ENCODE measurements at regions not wholly inside any gene's neighbourhood (a gene's known extent, or its start where the extent isn't known, plus 50 kb on each side); places are given as distances from the start of the nearest gene placed in this dataset.

DNA sequence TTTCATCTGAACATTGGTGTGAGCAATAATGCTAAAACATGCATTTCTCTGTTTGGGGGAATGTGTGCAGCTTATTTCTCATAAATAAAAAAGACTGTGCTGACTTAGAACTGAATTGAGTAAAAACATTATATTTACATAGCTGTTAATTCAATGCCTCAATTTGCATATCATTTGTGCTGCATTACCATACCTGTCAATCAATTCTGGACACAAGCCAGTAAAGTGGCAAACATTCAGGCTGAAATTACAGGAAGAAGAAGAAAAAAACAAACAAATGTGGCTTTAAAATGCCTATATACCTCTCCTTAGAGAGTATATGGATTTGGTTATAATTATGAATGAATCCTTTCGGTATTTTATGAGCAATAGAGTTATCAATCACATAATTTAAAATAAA lies 380.1 kb upstream of the GBE1 start:
- Histone ChIP-seq H3K9me3 (ENCODE audit: control insufficient read depth, insufficient read depth, low read length) (no peaks in the 10 kb centered on the region), H3K4me1 (ENCODE audit: control insufficient read depth, insufficient read depth, low read length) (no peaks in the 10 kb centered on the region), H3K36me3 (ENCODE audit: control insufficient read depth, insufficient read depth, low read length) (no peaks in the 10 kb centered on the region), H3K4me3 (ENCODE audit: low read depth, low read length) (no peak overlapping the region), H3K27ac (ENCODE audit: low read depth, low read length) (no peak overlapping the region), H3K27me3 (ENCODE audit: control insufficient read depth, insufficient read depth, low read length) (no peaks in the 10 kb centered on the region)
- WGBS (ENCODE audit: insufficient coverage) = no CpG with 5 or more reads among the region's 1 CpG
- peak in 1 of 6 donors; percentile 60 for DNase-seq (ENCODE audit: low read depth in 4 of 6, low spot score in 6 of 6)

DNA sequence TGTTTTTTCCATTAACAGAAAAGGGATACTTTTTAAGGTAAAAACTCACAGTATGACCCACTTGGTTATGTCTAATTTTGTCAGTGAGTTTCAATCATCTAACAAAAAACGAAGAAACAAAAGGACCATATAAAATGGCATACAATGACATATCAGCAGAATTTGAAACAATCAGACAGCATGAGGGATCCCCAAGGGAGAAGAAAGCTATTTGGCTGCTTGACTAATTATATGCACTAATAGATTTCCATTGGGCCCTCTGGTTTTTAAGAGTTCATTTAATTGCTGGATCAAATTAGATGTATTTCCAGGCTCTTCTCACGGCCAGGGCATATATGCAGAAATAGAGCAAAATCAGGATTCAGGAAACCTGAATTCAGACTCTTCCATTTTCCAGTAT lies 376.4 kb upstream of the GBE1 start:
- Histone ChIP-seq H3K27ac (ENCODE audit: low read depth, low read length) (no peak overlapping the region), H3K27me3 (ENCODE audit: control insufficient read depth, insufficient read depth, low read length) (no peaks in the 10 kb centered on the region), H3K4me1 (ENCODE audit: control insufficient read depth, insufficient read depth, low read length) (no peaks in the 10 kb centered on the region), H3K4me3 (ENCODE audit: low read depth, low read length) (no peak overlapping the region), H3K9me3 (ENCODE audit: control insufficient read depth, insufficient read depth, low read length) (no peaks in the 10 kb centered on the region), H3K36me3 (ENCODE audit: control insufficient read depth, insufficient read depth, low read length) (no peaks in the 10 kb centered on the region)
- WGBS (ENCODE audit: insufficient coverage) = no CpG with 5 or more reads among the region's 2 CpGs
- peak in 1 of 6 donors; percentile 87 for DNase-seq (ENCODE audit: low read depth in 4 of 6, low spot score in 6 of 6)

DNA sequence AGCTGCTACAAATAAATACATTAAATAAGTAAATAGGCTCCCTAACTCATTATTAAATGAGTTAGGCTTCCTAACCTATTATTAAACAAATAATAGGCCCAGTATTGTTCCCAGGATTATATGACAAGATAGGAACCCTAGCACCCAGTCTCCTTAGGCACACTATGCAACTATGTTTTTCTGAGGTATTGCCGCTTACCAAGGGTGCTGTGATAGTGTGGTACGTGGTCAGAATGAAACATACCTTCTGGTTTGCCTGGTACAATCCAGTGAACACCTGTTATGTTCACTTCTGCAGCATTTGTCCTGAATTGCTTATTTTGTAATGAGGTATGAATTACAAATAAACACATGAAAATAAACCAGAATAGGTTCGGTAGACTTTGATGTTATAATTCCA lies 375.6 kb upstream of the GBE1 start:
- WGBS (ENCODE audit: insufficient coverage) = 93% methylated on average over 2 of the region's 3 CpGs
- H3K4me1 ChIP-seq (ENCODE audit: control insufficient read depth, insufficient read depth, low read length) = no peaks in the 10 kb centered on the region

DNA sequence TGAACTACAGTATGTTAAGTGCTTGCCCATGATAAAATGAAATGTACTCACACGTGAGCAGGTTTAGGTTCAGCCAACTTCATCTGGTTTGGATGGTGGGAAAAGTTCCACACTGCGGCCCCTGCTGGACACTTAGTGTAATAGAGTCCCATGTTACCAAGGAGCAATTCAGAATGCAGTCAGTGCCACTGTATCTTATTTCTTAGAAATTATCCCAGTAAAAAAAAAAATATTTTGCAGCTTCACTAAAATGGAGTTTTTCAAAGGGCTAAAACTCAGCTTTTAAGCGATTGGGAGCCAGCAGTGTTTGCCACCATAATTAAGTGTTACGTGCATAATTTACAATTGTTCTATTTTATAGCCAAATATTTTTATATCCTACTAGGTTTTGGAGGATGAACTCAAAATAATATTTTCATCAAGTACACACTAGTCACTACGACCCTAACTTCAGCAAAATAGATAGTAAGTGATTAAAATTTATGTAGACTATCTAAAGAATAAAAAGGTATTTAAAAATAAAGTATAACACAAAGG lies 371.7 kb upstream of the GBE1 start:
- peaks cover 3% of the 10 kb centered on the region for H3K4me1 ChIP-seq (ENCODE audit: control insufficient read depth, insufficient read depth, low read length)
- DNase-seq (ENCODE audit: low read depth in 4 of 6, low spot score in 6 of 6) = peak in 3 of 6 donors; percentile 26 to 74 (median 70)
- WGBS (ENCODE audit: insufficient coverage) = no CpG with 5 or more reads among the region's 5 CpGs
- no peaks in the 10 kb centered on the region for H3K27me3 ChIP-seq (ENCODE audit: control insufficient read depth, insufficient read depth, low read length)
- no peak overlapping the region for H3K4me3 ChIP-seq (ENCODE audit: low read depth, low read length)
- no peak overlapping the region for H3K27ac ChIP-seq (ENCODE audit: low read depth, low read length)
- no peaks in the 10 kb centered on the region for H3K36me3 ChIP-seq (ENCODE audit: control insufficient read depth, insufficient read depth, low read length)
- no peaks in the 10 kb centered on the region for H3K9me3 ChIP-seq (ENCODE audit: control insufficient read depth, insufficient read depth, low read length)

More for the DNA sequence above, 375.6 kb upstream of the GBE1 start:
- no peak overlapping the region for H3K4me3 ChIP-seq (ENCODE audit: low read depth, low read length)
- no peak overlapping the region for H3K27ac ChIP-seq (ENCODE audit: low read depth, low read length)
- no peaks in the 10 kb centered on the region for H3K9me3 ChIP-seq (ENCODE audit: control insufficient read depth, insufficient read depth, low read length)
- no peaks in the 10 kb centered on the region for H3K27me3 ChIP-seq (ENCODE audit: control insufficient read depth, insufficient read depth, low read length)
- no peaks in the 10 kb centered on the region for H3K36me3 ChIP-seq (ENCODE audit: control insufficient read depth, insufficient read depth, low read length)
- DNase-seq (ENCODE audit: low read depth in 4 of 6, low spot score in 6 of 6) = no peak

DNA sequence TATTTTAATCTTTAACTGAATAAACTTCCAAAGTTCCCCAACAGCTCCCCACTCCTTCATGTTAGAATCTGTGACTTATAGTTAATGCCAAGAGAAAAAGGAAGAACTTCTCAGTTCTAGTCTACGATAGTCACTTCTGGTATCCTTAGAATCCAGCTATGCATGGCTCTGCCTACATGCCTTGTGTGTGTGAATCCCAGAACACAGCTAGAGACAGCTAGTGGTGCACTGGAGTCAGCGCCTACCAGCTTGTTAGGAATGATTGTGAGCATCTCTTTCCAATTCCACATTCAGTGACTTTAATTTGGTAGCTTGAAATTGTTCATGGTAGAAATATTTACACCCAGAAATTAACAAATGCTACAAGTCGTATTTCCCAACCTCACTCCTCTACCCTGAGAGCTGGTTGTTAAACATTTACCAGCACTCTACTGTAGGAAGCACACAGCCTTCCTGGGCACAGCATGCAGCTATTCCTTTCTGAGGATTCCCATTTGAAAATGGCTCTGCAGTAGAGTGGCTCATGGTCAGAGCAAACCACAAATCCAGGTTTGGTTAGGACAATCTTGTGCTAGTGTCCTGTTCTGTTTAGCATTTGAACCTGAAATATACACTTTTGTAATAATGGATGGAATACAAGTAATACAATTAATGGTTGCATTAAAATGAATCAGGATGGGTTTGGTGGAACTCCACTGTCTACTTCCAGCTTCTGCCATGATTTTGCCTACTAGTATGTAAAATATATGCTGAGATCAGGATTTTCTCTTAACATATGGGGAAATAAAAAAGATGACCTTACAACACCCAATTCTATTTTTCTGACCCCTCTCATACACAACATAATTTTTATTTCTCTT lies 371.0 kb upstream of the GBE1 start:
- 80% methylated on average over 1 of the region's 3 CpGs for WGBS (ENCODE audit: insufficient coverage)
- H3K27me3 ChIP-seq (ENCODE audit: control insufficient read depth, insufficient read depth, low read length) = no peaks in the 10 kb centered on the region
- no peak for DNase-seq (ENCODE audit: low read depth in 4 of 6, low spot score in 6 of 6)
- H3K36me3 ChIP-seq (ENCODE audit: control insufficient read depth, insufficient read depth, low read length) = no peaks in the 10 kb centered on the region
- H3K4me1 ChIP-seq (ENCODE audit: control insufficient read depth, insufficient read depth, low read length) = peaks cover 8% of the 10 kb centered on the region
- no peak overlapping the region for H3K4me3 ChIP-seq (ENCODE audit: low read depth, low read length)
- H3K9me3 ChIP-seq (ENCODE audit: control insufficient read depth, insufficient read depth, low read length) = no peaks in the 10 kb centered on the region
- no peak overlapping the region for H3K27ac ChIP-seq (ENCODE audit: low read depth, low read length)

DNA sequence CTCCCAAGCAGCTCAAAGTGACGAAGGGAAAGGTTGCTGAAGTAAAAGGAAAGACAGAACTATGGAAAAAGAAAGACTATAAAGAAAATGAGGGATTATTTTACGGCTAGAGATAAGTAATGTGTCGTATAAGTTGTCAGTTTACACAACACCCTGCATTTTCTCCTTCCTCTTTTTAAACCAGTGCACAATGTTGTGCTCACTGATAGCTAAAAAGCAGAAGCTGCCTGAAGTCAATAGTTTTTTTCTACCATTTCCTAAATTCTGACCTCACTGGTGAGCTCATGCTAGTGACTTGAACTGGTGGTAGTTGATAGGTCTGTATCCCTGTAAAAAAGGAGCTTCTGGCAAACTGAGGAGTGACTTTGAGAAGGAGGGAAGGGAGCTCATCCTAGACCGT lies 368.6 kb upstream of the GBE1 start:
- Histone ChIP-seq H3K36me3 (ENCODE audit: control insufficient read depth, insufficient read depth, low read length) (no peaks in the 10 kb centered on the region), H3K27ac (ENCODE audit: low read depth, low read length) (no peak overlapping the region), H3K9me3 (ENCODE audit: control insufficient read depth, insufficient read depth, low read length) (no peaks in the 10 kb centered on the region), H3K4me3 (ENCODE audit: low read depth, low read length) (no peak overlapping the region), H3K4me1 (ENCODE audit: control insufficient read depth, insufficient read depth, low read length) (peaks cover 8% of the 10 kb centered on the region), H3K27me3 (ENCODE audit: control insufficient read depth, insufficient read depth, low read length) (no peaks in the 10 kb centered on the region)
- no peak for DNase-seq (ENCODE audit: low read depth in 4 of 6, low spot score in 6 of 6)
- WGBS (ENCODE audit: insufficient coverage) = 93% methylated on average over 3 of the region's 4 CpGs

DNA sequence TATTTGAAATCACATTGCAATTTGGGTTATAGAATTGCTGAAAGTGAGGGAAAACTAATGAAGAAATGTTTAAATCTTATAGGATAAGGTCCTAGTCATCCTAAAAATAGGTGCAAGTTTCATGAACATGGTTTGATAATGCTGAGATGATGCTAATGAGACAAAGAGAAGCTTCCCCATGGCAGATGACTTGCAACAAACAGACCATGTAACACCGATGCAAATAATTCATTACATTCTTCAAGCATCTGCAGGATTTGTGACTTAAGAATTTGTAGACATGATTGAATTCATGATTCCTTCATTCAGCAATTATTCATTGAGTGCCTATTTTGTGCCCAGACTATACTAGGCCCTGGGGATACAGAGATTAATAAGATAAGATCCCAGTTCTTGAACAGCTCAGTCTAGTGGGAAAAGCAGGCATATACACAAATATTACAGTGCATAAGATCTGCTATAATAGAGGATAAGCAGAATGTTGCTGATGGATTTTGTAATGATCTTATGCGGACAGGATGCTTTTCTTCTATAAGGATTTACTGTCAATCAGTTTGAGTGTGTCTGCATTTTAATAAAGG lies 367.9 kb upstream of the GBE1 start:
- H3K9me3 ChIP-seq (ENCODE audit: control insufficient read depth, insufficient read depth, low read length) = no peaks in the 10 kb centered on the region
- peaks cover 8% of the 10 kb centered on the region for H3K4me1 ChIP-seq (ENCODE audit: control insufficient read depth, insufficient read depth, low read length)
- WGBS (ENCODE audit: insufficient coverage) = no CpG with 5 or more reads among the region's 2 CpGs
- DNase-seq (ENCODE audit: low read depth in 4 of 6, low spot score in 6 of 6) = peak in 1 of 6 donors; percentile 36
- no peak overlapping the region for H3K4me3 ChIP-seq (ENCODE audit: low read depth, low read length)
- no peak overlapping the region for H3K27ac ChIP-seq (ENCODE audit: low read depth, low read length)
- no peaks in the 10 kb centered on the region for H3K27me3 ChIP-seq (ENCODE audit: control insufficient read depth, insufficient read depth, low read length)
- H3K36me3 ChIP-seq (ENCODE audit: control insufficient read depth, insufficient read depth, low read length) = no peaks in the 10 kb centered on the region

DNA sequence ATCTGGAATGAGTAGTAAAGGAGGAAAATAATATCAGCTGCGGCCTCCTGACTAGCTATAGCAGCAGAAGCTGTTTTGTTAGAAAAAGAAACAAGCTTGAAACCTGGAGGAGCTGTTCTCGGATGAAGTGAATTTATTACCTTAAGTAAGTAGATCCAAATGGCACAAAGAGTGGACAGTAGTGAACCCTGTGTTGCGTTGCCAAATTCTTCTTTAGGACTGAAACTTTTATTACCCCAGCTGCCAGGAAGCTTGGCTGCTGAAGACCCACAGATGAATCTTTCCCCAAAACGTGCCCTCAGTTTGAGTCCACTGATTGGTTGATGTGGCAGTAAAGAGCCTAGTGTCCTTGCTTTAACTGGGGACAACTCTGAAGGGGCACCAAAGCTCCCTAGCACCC lies 366.8 kb upstream of the GBE1 start:
- H3K36me3 ChIP-seq (ENCODE audit: control insufficient read depth, insufficient read depth, low read length) = no peaks in the 10 kb centered on the region
- H3K4me1 ChIP-seq (ENCODE audit: control insufficient read depth, insufficient read depth, low read length) = peaks cover 8% of the 10 kb centered on the region
- H3K4me3 ChIP-seq (ENCODE audit: low read depth, low read length) = no peak overlapping the region
- peak overlapping the region; percentile 43 for H3K27ac ChIP-seq (ENCODE audit: low read depth, low read length)
- no peaks in the 10 kb centered on the region for H3K27me3 ChIP-seq (ENCODE audit: control insufficient read depth, insufficient read depth, low read length)
- 39% methylated on average over 4 of the region's 4 CpGs for WGBS (ENCODE audit: insufficient coverage)
- DNase-seq (ENCODE audit: low read depth in 4 of 6, low spot score in 6 of 6) = peak; percentile 35 to 68 (median 57)
- H3K9me3 ChIP-seq (ENCODE audit: control insufficient read depth, insufficient read depth, low read length) = no peaks in the 10 kb centered on the region

DNA sequence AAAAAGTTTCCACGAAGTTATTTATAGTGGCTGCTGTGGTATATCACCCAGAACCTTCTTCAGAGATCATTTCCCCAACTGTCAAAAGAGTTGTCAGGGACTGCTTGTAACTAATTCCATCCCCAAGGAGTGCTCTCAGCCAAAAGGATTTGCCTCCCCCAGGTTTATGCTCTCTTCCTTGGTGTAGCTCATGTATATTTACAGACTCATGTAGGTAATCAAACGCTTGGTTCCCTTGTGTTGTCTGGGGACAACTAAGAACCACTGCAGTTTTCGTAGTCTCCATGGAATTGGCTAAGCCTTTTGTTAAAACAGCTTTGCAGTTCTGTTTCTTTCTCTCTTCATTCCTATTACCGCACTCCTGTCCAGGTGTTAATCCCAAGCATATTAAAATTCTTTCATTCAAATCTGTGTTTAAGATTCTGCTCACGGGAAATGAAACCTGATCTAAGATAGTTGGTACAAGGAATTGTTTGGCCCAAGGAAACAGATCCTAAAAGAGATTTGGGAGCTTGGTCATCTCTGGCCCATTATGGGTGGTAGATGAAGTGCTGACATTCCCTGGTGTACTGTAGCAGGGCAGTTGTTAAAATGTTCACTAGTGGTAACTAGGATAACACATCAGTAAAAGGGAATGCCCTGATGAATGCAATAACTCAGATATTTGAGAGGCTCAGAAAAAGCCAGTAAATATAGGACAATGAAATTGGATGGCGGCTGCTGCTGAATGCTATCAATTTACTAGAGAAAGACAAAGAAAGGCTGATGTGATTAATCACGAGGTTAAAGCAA lies 361.3 kb upstream of the GBE1 start:
- WGBS (ENCODE audit: insufficient coverage) = 52% methylated on average over 4 of the region's 7 CpGs
- H3K27me3 ChIP-seq (ENCODE audit: control insufficient read depth, insufficient read depth, low read length) = no peaks in the 10 kb centered on the region
- H3K9me3 ChIP-seq (ENCODE audit: control insufficient read depth, insufficient read depth, low read length) = no peaks in the 10 kb centered on the region
- H3K4me1 ChIP-seq (ENCODE audit: control insufficient read depth, insufficient read depth, low read length) = peaks cover 1% of the 10 kb centered on the region
- no peaks in the 10 kb centered on the region for H3K36me3 ChIP-seq (ENCODE audit: control insufficient read depth, insufficient read depth, low read length)
- no peak overlapping the region for H3K27ac ChIP-seq (ENCODE audit: low read depth, low read length)
- peak in 1 of 6 donors; percentile 59 for DNase-seq (ENCODE audit: low read depth in 4 of 6, low spot score in 6 of 6)
- H3K4me3 ChIP-seq (ENCODE audit: low read depth, low read length) = no peak overlapping the region
